K562 (cell line): ENCODE measurements at regions not wholly inside any gene's neighbourhood (a gene's known extent, or its start where the extent isn't known, plus 50 kb on each side); places are given as distances from the start of the nearest gene placed in this dataset.
"Not testable (repeated sequence)": the region's sequence is repeated elsewhere in the genome, so short reads cannot be mapped to it uniquely, and the experiment has no call there.

Source experiments
- ETS1 ChIP-seq: conservative IDR thresholded peaks from 2 replicates; pipeline ENCODE4 v1.6.1; 2011; ENCODE audit warnings: low read depth, mild to moderate bottlenecking, low read length; ENCODE audit not compliant: control insufficient read depth
- MTA3 ChIP-seq: fragments of 450-650 bp; formaldehyde crosslinking; IDR thresholded peaks from 2 replicates; pipeline ENCODE4 v1.6.1; 2017; ENCODE audit warnings: mild to moderate bottlenecking, borderline replicate concordance
- POLR2A ChIP-seq: fragments of 450-650 bp; conservative IDR thresholded peaks from 2 replicates; pipeline ENCODE4 v1.6.1; 2016
- RBM39 ChIP-seq: fragments of 200-400 bp; formaldehyde crosslinking; optimal IDR thresholded peaks from 2 replicates; pipeline ENCODE3; 2018; ENCODE audit warnings: low read depth, low read length
- SETDB1 ChIP-seq: IDR thresholded peaks from one replicate; pipeline ENCODE4 v1.6.1; 2012; ENCODE audit warnings: low read length, control low read depth, inconsistent platforms
- TF ChIP-seq, protein P1 (sequence below), 3 experiments: IDR thresholded peaks in 2 of 3; conservative IDR thresholded peaks in 1 of 3; 2 replicates each; pipeline ENCODE4 v1.5.1; 2011 to 2012; ENCODE audit warnings: low read length in 3 of 3, mild to moderate bottlenecking in 3 of 3, control low read depth in 2 of 3, improper control_type of control experiment in 1 of 3, inconsistent platforms in 1 of 3, low read depth in 1 of 3, mixed read lengths in 1 of 3, moderate library complexity in 1 of 3; ENCODE audit not compliant: insufficient read depth in 2 of 3
- TF ChIP-seq, protein P2 (sequence below), 2 experiments: fragments of 450-650 bp in 1 of 2; sonication (generic) in 1 of 2; formaldehyde crosslinking in 1 of 2; IDR thresholded peaks; 2 replicates each; pipeline versions ENCODE4 v1.7.1 to v1.9.0; 2016 to 2022; ENCODE audit warnings: inconsistent platforms in 1 of 2, mild to moderate bottlenecking in 1 of 2, missing genetic modification reagents in 1 of 2

GRCh38 chr4:189888407-189888806 is 52.3 kb upstream of the FRG1 start:
- TF ChIP-seq RBM39, SETDB1, POLR2A, ETS1, MTA3: not testable (repeated sequence)
- TF ChIP-seq, protein P1, sequence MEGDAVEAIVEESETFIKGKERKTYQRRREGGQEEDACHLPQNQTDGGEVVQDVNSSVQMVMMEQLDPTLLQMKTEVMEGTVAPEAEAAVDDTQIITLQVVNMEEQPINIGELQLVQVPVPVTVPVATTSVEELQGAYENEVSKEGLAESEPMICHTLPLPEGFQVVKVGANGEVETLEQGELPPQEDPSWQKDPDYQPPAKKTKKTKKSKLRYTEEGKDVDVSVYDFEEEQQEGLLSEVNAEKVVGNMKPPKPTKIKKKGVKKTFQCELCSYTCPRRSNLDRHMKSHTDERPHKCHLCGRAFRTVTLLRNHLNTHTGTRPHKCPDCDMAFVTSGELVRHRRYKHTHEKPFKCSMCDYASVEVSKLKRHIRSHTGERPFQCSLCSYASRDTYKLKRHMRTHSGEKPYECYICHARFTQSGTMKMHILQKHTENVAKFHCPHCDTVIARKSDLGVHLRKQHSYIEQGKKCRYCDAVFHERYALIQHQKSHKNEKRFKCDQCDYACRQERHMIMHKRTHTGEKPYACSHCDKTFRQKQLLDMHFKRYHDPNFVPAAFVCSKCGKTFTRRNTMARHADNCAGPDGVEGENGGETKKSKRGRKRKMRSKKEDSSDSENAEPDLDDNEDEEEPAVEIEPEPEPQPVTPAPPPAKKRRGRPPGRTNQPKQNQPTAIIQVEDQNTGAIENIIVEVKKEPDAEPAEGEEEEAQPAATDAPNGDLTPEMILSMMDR (IDR thresholded peaks at IDR 0.05 in 2 of 3, conservative IDR thresholded peaks at IDR 0.05 in 1 of 3; ENCODE audit: insufficient read depth in 2 of 3, low read depth in 1 of 3, low read length in 3 of 3), result not testable (repeated sequence)
- TF ChIP-seq, protein P2, sequence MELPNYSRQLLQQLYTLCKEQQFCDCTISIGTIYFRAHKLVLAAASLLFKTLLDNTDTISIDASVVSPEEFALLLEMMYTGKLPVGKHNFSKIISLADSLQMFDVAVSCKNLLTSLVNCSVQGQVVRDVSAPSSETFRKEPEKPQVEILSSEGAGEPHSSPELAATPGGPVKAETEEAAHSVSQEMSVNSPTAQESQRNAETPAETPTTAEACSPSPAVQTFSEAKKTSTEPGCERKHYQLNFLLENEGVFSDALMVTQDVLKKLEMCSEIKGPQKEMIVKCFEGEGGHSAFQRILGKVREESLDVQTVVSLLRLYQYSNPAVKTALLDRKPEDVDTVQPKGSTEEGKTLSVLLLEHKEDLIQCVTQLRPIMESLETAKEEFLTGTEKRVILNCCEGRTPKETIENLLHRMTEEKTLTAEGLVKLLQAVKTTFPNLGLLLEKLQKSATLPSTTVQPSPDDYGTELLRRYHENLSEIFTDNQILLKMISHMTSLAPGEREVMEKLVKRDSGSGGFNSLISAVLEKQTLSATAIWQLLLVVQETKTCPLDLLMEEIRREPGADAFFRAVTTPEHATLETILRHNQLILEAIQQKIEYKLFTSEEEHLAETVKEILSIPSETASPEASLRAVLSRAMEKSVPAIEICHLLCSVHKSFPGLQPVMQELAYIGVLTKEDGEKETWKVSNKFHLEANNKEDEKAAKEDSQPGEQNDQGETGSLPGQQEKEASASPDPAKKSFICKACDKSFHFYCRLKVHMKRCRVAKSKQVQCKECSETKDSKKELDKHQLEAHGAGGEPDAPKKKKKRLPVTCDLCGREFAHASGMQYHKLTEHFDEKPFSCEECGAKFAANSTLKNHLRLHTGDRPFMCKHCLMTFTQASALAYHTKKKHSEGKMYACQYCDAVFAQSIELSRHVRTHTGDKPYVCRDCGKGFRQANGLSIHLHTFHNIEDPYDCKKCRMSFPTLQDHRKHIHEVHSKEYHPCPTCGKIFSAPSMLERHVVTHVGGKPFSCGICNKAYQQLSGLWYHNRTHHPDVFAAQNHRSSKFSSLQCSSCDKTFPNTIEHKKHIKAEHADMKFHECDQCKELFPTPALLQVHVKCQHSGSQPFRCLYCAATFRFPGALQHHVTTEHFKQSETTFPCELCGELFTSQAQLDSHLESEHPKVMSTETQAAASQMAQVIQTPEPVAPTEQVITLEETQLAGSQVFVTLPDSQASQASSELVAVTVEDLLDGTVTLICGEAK (IDR thresholded peaks at IDR 0.05), result not testable (repeated sequence)
- TF ChIP-seq, protein P2 (CRISPR knock-in tag; IDR thresholded peaks at IDR 0.05), result not testable (repeated sequence)
